Ishikawa (cell line): ENCODE measurements at regions not wholly inside any gene's neighbourhood (a gene's known extent, or its start where the extent isn't known, plus 50 kb on each side); places are given as distances from the start of the nearest gene placed in this dataset.

Experiments
- CEBPB ChIP-seq: IDR thresholded peaks from 2 replicates; pipeline ENCODE4 v1.6.1; 2012
- CREB1 ChIP-seq: IDR thresholded peaks from 2 replicates; pipeline ENCODE4 v1.6.1; 2012; ENCODE audit warnings: low read depth
- EGR1 ChIP-seq: IDR thresholded peaks from 2 replicates; pipeline ENCODE4 v1.6.1; 2012
- EP300 ChIP-seq: IDR thresholded peaks from 2 replicates; pipeline ENCODE4 v1.6.1; 2012; ENCODE audit warnings: borderline replicate concordance
- FOXM1 ChIP-seq: IDR thresholded peaks from 2 replicates; pipeline ENCODE4 v1.6.1; 2012; ENCODE audit warnings: low read depth, borderline replicate concordance
- RAD21 ChIP-seq: IDR thresholded peaks from 2 replicates; pipeline ENCODE4 v1.6.1; 2012; ENCODE audit warnings: low read depth
- TAF1 ChIP-seq: IDR thresholded peaks from 2 replicates; pipeline ENCODE4 v1.6.1; 2012; ENCODE audit warnings: low read depth, mild to moderate bottlenecking
- TEAD4 ChIP-seq: IDR thresholded peaks from 2 replicates; pipeline ENCODE4 v1.6.1; 2012
- YY1 ChIP-seq: IDR thresholded peaks from 2 replicates; pipeline ENCODE4 v1.6.1; 2012; ENCODE audit warnings: low read depth
- TF ChIP-seq, protein P1 (sequence below): IDR thresholded peaks from 2 replicates; pipeline ENCODE4 v1.6.1; 2012
- TF ChIP-seq, protein P2 (sequence below): IDR thresholded peaks from 2 replicates; pipeline ENCODE4 v1.6.1; 2012; ENCODE audit warnings: low read depth, mild to moderate bottlenecking
- TF ChIP-seq, protein P3 (sequence below): IDR thresholded peaks from 2 replicates; pipeline ENCODE4 v1.6.1; 2012

DNA sequence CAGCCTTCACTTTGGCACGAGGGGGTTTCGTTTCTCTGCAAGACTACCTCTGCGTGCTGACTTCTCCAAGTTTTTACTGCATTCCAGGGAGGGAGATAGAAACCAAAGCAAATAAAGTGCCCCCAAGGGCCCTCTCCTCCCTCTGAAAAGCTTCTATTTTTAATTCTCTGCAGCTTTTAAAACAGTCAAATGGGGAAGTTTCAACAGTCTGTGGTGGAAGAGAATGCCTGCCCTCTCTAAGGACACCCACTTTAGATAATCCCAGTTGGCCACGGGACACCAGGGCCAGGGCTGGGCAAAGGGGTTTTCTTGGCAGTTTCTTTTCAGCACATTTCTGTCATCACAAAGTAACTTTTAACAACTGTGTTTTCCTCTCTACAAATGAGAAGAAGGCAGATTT lies 386.7 kb upstream of the NPVF start:
- TF ChIP-seq EP300 (no peak), CEBPB (no peak), RAD21 (no peak), FOXM1 (no peak), EGR1 (no peak), CREB1 (no peak), TAF1 (no peak), YY1 (no peak), TEAD4 (no peak)
- TF ChIP-seq, protein P1, sequence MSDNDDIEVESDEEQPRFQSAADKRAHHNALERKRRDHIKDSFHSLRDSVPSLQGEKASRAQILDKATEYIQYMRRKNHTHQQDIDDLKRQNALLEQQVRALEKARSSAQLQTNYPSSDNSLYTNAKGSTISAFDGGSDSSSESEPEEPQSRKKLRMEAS = no peak
- TF ChIP-seq, protein P2, sequence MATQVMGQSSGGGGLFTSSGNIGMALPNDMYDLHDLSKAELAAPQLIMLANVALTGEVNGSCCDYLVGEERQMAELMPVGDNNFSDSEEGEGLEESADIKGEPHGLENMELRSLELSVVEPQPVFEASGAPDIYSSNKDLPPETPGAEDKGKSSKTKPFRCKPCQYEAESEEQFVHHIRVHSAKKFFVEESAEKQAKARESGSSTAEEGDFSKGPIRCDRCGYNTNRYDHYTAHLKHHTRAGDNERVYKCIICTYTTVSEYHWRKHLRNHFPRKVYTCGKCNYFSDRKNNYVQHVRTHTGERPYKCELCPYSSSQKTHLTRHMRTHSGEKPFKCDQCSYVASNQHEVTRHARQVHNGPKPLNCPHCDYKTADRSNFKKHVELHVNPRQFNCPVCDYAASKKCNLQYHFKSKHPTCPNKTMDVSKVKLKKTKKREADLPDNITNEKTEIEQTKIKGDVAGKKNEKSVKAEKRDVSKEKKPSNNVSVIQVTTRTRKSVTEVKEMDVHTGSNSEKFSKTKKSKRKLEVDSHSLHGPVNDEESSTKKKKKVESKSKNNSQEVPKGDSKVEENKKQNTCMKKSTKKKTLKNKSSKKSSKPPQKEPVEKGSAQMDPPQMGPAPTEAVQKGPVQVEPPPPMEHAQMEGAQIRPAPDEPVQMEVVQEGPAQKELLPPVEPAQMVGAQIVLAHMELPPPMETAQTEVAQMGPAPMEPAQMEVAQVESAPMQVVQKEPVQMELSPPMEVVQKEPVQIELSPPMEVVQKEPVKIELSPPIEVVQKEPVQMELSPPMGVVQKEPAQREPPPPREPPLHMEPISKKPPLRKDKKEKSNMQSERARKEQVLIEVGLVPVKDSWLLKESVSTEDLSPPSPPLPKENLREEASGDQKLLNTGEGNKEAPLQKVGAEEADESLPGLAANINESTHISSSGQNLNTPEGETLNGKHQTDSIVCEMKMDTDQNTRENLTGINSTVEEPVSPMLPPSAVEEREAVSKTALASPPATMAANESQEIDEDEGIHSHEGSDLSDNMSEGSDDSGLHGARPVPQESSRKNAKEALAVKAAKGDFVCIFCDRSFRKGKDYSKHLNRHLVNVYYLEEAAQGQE = no peak
- TF ChIP-seq, protein P3, sequence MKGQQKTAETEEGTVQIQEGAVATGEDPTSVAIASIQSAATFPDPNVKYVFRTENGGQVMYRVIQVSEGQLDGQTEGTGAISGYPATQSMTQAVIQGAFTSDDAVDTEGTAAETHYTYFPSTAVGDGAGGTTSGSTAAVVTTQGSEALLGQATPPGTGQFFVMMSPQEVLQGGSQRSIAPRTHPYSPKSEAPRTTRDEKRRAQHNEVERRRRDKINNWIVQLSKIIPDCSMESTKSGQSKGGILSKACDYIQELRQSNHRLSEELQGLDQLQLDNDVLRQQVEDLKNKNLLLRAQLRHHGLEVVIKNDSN = no peak
